Tibial artery (tissue), 4 donors: ENCODE measurements at regions not wholly inside any gene's neighbourhood (a gene's known extent, or its start where the extent isn't known, plus 50 kb on each side); places are given as distances from the start of the nearest gene placed in this dataset.

Experiments used
- DNase-seq, 2 donors: peaks; one replicate each; pipeline ENCODE4 v3.0.0-alpha.2; 2019
- H3K27ac ChIP-seq, 2 donors: fragments of 200-600 bp; sonication (generic) in 1 of 2; 1 replicate in 1 of 2; 2 replicates in 1 of 2; pipeline ENCODE4 v1.5.1; 2018 to 2019; ENCODE audit warnings: mild to moderate bottlenecking in 1 of 2
- H3K27me3 ChIP-seq, 2 donors: fragments of 200-600 bp; sonication (generic) in 1 of 2; one replicate each; pipeline versions ENCODE4 v1.5.1 to v1.6.0; 2016 to 2019
- H3K36me3 ChIP-seq, 3 donors: fragments of 200-600 bp; sonication (generic) in 2 of 3; one replicate each; pipeline ENCODE4 v1.5.1; 2016 to 2019; ENCODE audit warnings: mild to moderate bottlenecking in 2 of 3
- H3K4me1 ChIP-seq, 4 donors: fragments of 200-600 bp; sonication (generic) in 2 of 4; 1 replicate in 3 of 4; 2 replicates in 1 of 4; pipeline ENCODE4 v1.5.1; 2016 to 2019
- H3K4me3 ChIP-seq, 2 donors: fragments of 200-600 bp; sonication (generic) in 1 of 2; 1 replicate in 1 of 2; 2 replicates in 1 of 2; pipeline ENCODE4 v1.5.1; 2018 to 2019; ENCODE audit warnings: mild to moderate bottlenecking in 2 of 2
- H3K9me3 ChIP-seq, 3 donors: fragments of 200-600 bp; sonication (generic) in 1 of 3; one replicate each; pipeline ENCODE4 v1.5.1; 2016 to 2019
- CTCF ChIP-seq, 2 experiments: fragments of 200-600 bp in 1 of 2; fragments of 450-650 bp in 1 of 2; IDR thresholded peaks; one replicate each; pipeline ENCODE4 v1.5.1; 2017 to 2019; ENCODE audit warnings: antibody characterized with exemption in 2 of 2, mild to moderate bottlenecking in 1 of 2, moderate library complexity in 1 of 2
- intact Hi-C: fragments of 100-400 bp; cut with DNase I; formaldehyde crosslinking; loops from one replicate; pipeline ENCODE4 v1.15.0; 2023; ENCODE audit warnings: low total_unique reads

GRCh38 chr13:39272994-39273393 lies 234.7 kb downstream of the NHLRC3 start:
- no peak overlapping the region for H3K4me3 ChIP-seq
- peaks cover 0 to 11% (median 2%) of the 10 kb centered on the region in 4 donors for H3K4me1 ChIP-seq
- H3K9me3 ChIP-seq = no peaks in the 10 kb centered on the region
- TF ChIP-seq CTCF (IDR thresholded peaks at IDR 0.05) = no peak
- DNase-seq = no peak
- H3K27me3 ChIP-seq = no peaks in the 10 kb centered on the region
- H3K36me3 ChIP-seq = no peaks in the 10 kb centered on the region
- intact Hi-C loops = no loop called here
- H3K27ac ChIP-seq = no peak overlapping the region

- peaks cover 0 to 2% (median 0%) of the 10 kb centered on the region in 4 donors for H3K4me1 ChIP-seq
- DNase-seq = no peak
- TF ChIP-seq CTCF (IDR thresholded peaks at IDR 0.05) = no peak
- no peak overlapping the region for H3K4me3 ChIP-seq
- H3K27me3 ChIP-seq = no peaks in the 10 kb centered on the region
- H3K27ac ChIP-seq = no peak overlapping the region
- no peaks in the 10 kb centered on the region for H3K9me3 ChIP-seq
- H3K36me3 ChIP-seq = no peaks in the 10 kb centered on the region
- intact Hi-C loops = no loop called here
These were observed 235.9 kb downstream of the NHLRC3 start for GRCh38 chr13:39273953-39274738.

GRCh38 chr13:39274739-39275325 lies 236.6 kb downstream of the NHLRC3 start:
- Histone ChIP-seq H3K4me1 (no peaks in the 10 kb centered on the region), H3K27me3 (no peaks in the 10 kb centered on the region), H3K4me3 (no peak overlapping the region), H3K36me3 (no peaks in the 10 kb centered on the region), H3K9me3 (no peaks in the 10 kb centered on the region), H3K27ac (no peak overlapping the region)
- DNase-seq = no peak
- no peak for TF ChIP-seq CTCF (IDR thresholded peaks at IDR 0.05)
- intact Hi-C loops = no loop called here

DNA sequence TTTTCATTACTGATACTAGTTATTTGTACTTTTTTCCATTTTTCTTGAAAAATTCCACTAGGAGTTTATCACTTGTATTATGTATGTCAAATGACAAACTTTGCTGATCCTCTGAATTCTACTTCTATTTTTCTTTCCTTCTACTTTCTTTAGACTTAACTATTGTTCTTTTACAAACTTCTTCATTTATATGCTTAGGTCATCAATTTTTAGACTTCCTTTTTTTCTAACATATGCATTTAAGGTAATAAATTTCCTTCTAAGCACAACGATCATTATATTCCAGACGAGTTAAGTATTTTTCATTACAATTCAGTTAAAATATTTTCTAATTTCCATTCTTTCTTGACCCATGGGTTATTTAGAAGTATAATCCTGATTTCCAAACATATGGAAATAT lies 240.8 kb downstream of the NHLRC3 start:
- Histone ChIP-seq H3K27me3 (no peaks in the 10 kb centered on the region), H3K4me3 (no peak overlapping the region), H3K36me3 (no peaks in the 10 kb centered on the region), H3K27ac (no peak overlapping the region), H3K9me3 (no peaks in the 10 kb centered on the region), H3K4me1 (no peaks in the 10 kb centered on the region)
- no peak for DNase-seq
- intact Hi-C loops = no loop called here
- no peak for TF ChIP-seq CTCF (IDR thresholded peaks at IDR 0.05)

DNA sequence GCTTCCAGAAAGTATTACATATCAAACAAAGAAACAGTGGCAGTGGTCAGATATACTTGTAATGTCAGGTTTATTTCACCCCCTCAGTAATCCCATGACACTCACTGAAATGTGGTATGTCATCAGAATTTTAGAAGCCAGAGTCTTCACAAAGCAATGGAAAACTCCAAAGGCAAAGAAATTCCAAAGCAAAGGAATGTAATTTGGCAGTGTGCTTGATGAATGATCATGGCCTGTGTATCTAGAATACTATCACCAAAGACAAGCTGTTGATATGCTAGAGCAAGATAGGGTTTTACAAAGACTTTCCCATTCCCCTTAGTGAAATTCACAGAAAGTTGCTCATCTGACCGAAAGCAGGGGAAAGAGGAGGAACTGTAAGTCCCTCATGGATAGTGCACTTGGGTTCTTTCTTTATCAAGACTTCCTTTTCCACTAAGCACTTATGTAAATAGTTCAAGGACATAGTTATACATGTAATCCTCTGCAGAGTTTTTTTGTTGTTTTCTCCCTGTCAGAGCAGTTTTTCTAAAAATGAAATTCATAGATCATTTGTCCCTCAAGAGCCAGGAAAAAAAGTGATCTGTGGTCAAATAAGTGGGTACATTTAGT lies 243.4 kb downstream of the NHLRC3 start:
- Histone ChIP-seq H3K27ac (no peak overlapping the region), H3K4me3 (no peak overlapping the region), H3K4me1 (no peaks in the 10 kb centered on the region), H3K36me3 (no peaks in the 10 kb centered on the region), H3K27me3 (no peaks in the 10 kb centered on the region), H3K9me3 (no peaks in the 10 kb centered on the region)
- no peak for DNase-seq
- TF ChIP-seq CTCF (IDR thresholded peaks at IDR 0.05) = no peak
- intact Hi-C loops = no loop called here
